ENCODE measurements at regions not wholly inside any gene's neighbourhood (a gene's known extent, or its start where the extent isn't known, plus 50 kb on each side); places are given as distances from the start of the nearest gene placed in this dataset.

DNA sequence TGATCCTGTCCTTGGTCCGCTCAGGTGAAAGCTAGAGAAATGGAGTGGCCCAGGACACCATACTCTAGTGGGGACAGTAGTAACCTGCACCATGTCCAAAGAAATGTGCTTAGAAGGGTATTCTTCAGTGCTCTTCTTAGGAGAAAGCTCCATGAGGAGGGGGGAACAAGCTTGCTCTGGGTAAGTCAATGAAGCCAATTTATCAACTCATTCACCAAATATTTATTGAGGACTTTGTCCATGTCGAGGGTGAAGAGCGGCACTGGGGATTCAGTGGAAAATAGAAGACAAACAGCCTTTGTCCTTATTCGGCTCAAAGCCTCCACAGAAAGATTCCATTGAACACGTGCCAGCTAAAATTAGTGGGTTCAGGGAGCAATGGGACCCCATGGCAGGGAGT lies 677.8 kb downstream of the BCL11B start:
- Histone ChIP-seq H3K27ac (no peak overlapping the region), H3K4me3 (no peak overlapping the region), H3K27me3 (no peaks in the 10 kb centered on the region), H3K36me3 (no peaks in the 10 kb centered on the region), H3K4me1 (no peaks in the 10 kb centered on the region), H3K9me3 (peaks cover 0 to 23% (median 0%) of the 10 kb centered on the region in 3 donors)
- WGBS, 2 donors (ENCODE audit: low coverage in 1 of 2) = 71 to 77% methylated on average over 5 of the region's 5 CpGs
- TF ChIP-seq POLR2AphosphoS5 (IDR thresholded peaks at IDR 0.05) = no peak
- no peak for TF ChIP-seq POLR2A (IDR thresholded peaks at IDR 0.05)
- no peak for TF ChIP-seq EP300 (IDR thresholded peaks at IDR 0.05)
- TF ChIP-seq, protein P1, sequence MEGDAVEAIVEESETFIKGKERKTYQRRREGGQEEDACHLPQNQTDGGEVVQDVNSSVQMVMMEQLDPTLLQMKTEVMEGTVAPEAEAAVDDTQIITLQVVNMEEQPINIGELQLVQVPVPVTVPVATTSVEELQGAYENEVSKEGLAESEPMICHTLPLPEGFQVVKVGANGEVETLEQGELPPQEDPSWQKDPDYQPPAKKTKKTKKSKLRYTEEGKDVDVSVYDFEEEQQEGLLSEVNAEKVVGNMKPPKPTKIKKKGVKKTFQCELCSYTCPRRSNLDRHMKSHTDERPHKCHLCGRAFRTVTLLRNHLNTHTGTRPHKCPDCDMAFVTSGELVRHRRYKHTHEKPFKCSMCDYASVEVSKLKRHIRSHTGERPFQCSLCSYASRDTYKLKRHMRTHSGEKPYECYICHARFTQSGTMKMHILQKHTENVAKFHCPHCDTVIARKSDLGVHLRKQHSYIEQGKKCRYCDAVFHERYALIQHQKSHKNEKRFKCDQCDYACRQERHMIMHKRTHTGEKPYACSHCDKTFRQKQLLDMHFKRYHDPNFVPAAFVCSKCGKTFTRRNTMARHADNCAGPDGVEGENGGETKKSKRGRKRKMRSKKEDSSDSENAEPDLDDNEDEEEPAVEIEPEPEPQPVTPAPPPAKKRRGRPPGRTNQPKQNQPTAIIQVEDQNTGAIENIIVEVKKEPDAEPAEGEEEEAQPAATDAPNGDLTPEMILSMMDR (IDR thresholded peaks at IDR 0.05) = no peak
- ATAC-seq = no peak

DNA sequence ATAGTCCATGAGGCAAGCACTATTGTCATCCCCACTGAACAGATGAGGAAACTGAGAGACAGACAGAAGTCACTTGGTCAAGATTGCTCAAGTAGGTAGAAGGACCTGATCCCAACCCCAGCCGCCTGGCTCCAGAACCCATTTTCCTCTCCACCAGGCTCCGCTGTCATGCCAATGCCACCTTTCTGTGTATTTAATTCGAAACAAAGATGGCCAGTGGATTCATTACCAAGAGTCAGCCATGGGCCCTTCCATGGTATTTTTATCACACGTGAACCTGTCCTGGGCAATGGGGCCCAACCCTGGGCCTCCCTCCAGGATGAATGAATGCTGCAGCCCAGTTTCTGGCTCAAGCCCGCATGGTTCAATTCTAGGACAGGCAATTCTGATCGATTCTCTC lies 673.4 kb downstream of the BCL11B start:
- no peak overlapping the region for H3K27ac ChIP-seq
- TF ChIP-seq EP300 (IDR thresholded peaks at IDR 0.05) (no peak), POLR2A (IDR thresholded peaks at IDR 0.05) (no peak), POLR2AphosphoS5 (IDR thresholded peaks at IDR 0.05) (no peak)
- TF ChIP-seq, protein P1 (IDR thresholded peaks at IDR 0.05) = no peak
- 82% methylated on average over 5 of the region's 6 CpGs; no CpG with 5 or more reads in 1 of the 2 donors for WGBS, 2 donors (ENCODE audit: low coverage in 1 of 2)
- H3K9me3 ChIP-seq = peaks cover 0 to 23% (median 0%) of the 10 kb centered on the region in 3 donors
- H3K27me3 ChIP-seq = peaks cover 11% of the 10 kb centered on the region
- H3K4me3 ChIP-seq = no peak overlapping the region
- H3K36me3 ChIP-seq = no peaks in the 10 kb centered on the region
- ATAC-seq = no peak
- no peaks in the 10 kb centered on the region for H3K4me1 ChIP-seq

DNA sequence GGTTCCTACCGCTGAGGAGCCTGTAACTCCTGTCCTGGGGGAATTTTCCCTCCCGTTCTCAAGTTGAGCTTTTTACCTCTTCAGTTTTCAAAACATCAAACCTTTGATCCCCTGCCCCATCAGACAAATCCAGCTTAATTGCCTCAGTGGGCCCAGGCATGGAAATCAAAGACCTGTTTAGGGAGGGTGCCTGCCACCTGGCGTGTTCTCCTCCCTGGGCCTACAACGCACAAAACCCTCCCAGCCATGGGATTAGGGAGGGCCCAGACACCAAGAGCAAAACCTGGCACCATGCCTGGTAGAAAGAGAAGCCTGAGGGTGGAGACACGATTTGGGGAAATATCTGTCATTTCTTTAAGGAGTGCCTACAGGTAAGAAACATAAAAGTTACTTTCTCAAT lies 672.9 kb downstream of the BCL11B start:
- H3K9me3 ChIP-seq = peaks cover 0 to 23% (median 0%) of the 10 kb centered on the region in 3 donors
- WGBS, 2 donors (ENCODE audit: low coverage in 1 of 2) = 13 to 51% methylated on average over 3 to 4 of the region's 5 CpGs
- no peak for TF ChIP-seq EP300 (IDR thresholded peaks at IDR 0.05)
- TF ChIP-seq POLR2A (IDR thresholded peaks at IDR 0.05) = no peak
- no peak for TF ChIP-seq POLR2AphosphoS5 (IDR thresholded peaks at IDR 0.05)
- TF ChIP-seq, protein P1 (IDR thresholded peaks at IDR 0.05) = no peak
- no peaks in the 10 kb centered on the region for H3K36me3 ChIP-seq
- peaks cover 11% of the 10 kb centered on the region for H3K27me3 ChIP-seq
- no peak overlapping the region for H3K4me3 ChIP-seq
- no peak for ATAC-seq
- no peak overlapping the region for H3K27ac ChIP-seq
- H3K4me1 ChIP-seq = no peaks in the 10 kb centered on the region

DNA sequence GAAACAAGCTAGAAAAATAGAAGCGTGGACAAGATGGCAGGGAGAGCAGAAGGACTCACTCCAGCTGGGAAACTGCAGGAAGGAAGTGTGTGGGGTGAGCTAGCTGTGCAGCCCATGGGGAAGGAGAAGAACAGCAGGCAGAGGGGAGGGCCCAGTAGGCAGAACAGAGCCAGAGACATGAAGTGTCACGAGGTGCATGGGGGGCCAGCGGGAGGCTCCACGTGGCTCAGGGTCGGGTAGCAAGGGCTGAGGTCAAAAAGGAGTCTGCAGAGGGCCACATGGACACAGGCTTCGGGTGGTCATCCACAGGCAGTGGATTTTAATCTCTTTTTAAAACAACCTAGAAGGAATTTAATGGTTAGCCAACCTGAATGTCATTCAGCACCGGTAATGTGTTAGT lies 669.0 kb downstream of the BCL11B start:
- Histone ChIP-seq H3K4me1 (no peaks in the 10 kb centered on the region), H3K27me3 (peaks cover 11% of the 10 kb centered on the region), H3K4me3 (no peak overlapping the region), H3K27ac (no peak overlapping the region), H3K9me3 (peaks cover 0 to 10% (median 0%) of the 10 kb centered on the region in 3 donors), H3K36me3 (no peaks in the 10 kb centered on the region)
- no peak for TF ChIP-seq EP300 (IDR thresholded peaks at IDR 0.05)
- TF ChIP-seq, protein P1 (IDR thresholded peaks at IDR 0.05) = no peak
- no peak for TF ChIP-seq POLR2A (IDR thresholded peaks at IDR 0.05)
- no peak for TF ChIP-seq POLR2AphosphoS5 (IDR thresholded peaks at IDR 0.05)
- no peak for ATAC-seq
- 35 to 47% methylated on average over 4 to 7 of the region's 7 CpGs for WGBS, 2 donors (ENCODE audit: low coverage in 1 of 2)

DNA sequence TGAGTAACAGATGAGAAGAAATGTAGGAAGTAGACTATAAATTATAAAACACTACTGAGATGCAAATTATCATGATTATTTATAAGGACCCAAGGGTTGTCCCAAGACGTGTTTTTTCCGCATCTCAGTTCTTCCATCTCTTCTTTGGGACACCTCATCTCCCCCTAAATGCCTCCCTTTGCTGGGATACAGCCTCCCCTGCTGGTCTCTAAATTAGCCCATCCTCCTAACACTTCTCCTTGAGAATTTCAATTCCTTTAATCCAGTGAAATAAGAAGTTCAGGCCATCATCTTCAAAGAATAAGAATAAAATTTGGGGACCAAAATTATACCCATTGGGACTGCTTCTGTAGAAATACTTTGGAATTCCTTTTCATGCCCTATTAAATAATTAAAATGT lies 667.0 kb downstream of the BCL11B start:
- H3K4me3 ChIP-seq = no peak overlapping the region
- H3K27me3 ChIP-seq = peaks cover 11% of the 10 kb centered on the region
- no peak for ATAC-seq
- no peaks in the 10 kb centered on the region for H3K9me3 ChIP-seq
- no peak for TF ChIP-seq POLR2AphosphoS5 (IDR thresholded peaks at IDR 0.05)
- TF ChIP-seq, protein P1 (IDR thresholded peaks at IDR 0.05) = no peak
- TF ChIP-seq EP300 (IDR thresholded peaks at IDR 0.05) = no peak
- no peak for TF ChIP-seq POLR2A (IDR thresholded peaks at IDR 0.05)
- WGBS, 2 donors (ENCODE audit: low coverage in 1 of 2) = 80 to 100% methylated on average over 1 to 2 of the region's 2 CpGs
- no peak overlapping the region for H3K27ac ChIP-seq
- H3K4me1 ChIP-seq = no peaks in the 10 kb centered on the region
- H3K36me3 ChIP-seq = no peaks in the 10 kb centered on the region
